Suprapubic skin (tissue), 4 donors: ENCODE measurements at regions not wholly inside any gene's neighbourhood (a gene's known extent, or its start where the extent isn't known, plus 50 kb on each side); places are given as distances from the start of the nearest gene placed in this dataset.

Source experiments
- DNase-seq, 2 donors: peaks; one replicate each; pipeline ENCODE4 v3.0.0-alpha.2; 2019; ENCODE audit warnings: low spot score in 2 of 2
- H3K27ac ChIP-seq: fragments of 200-600 bp; sonication (generic); one replicate; pipeline ENCODE4 v1.5.1; 2019
- H3K27me3 ChIP-seq: fragments of 200-600 bp; sonication (generic); one replicate; pipeline ENCODE4 v1.5.1; 2019
- H3K36me3 ChIP-seq: fragments of 200-600 bp; sonication (generic); one replicate; pipeline ENCODE4 v1.5.1; 2019
- H3K4me1 ChIP-seq: fragments of 200-600 bp; sonication (generic); one replicate; pipeline ENCODE4 v1.5.1; 2019
- H3K4me3 ChIP-seq: fragments of 200-600 bp; sonication (generic); one replicate; pipeline ENCODE4 v1.5.1; 2019; ENCODE audit warnings: mild to moderate bottlenecking
- H3K9me3 ChIP-seq: fragments of 200-600 bp; sonication (generic); one replicate; pipeline ENCODE4 v1.5.1; 2019
- CTCF ChIP-seq, 2 donors: fragments of 200-600 bp in 1 of 2; fragments of 450-650 bp in 1 of 2; sonication (generic) in 1 of 2; IDR thresholded peaks; one replicate each; pipeline ENCODE4 v1.5.1; 2016 to 2019; ENCODE audit warnings: antibody characterized with exemption in 2 of 2, mild to moderate bottlenecking in 1 of 2, moderate library complexity in 1 of 2
- EP300 ChIP-seq: sonication (generic); formaldehyde crosslinking; IDR thresholded peaks from one replicate; pipeline ENCODE4 v1.6.1; 2017; ENCODE audit warnings: antibody characterized with exemption
- POLR2A ChIP-seq, 2 donors: fragments of 450-650 bp; IDR thresholded peaks; one replicate each; pipeline ENCODE4 v1.6.1; 2017; ENCODE audit warnings: antibody characterized with exemption in 2 of 2, mild to moderate bottlenecking in 2 of 2, moderate library complexity in 2 of 2
- POLR2AphosphoS5 ChIP-seq, 3 donors: sonication (generic); formaldehyde crosslinking; IDR thresholded peaks; one replicate each; pipeline ENCODE4 v1.6.1; 2017; ENCODE audit warnings: antibody characterized with exemption in 3 of 3
- WGBS: methylation state at CpG from one replicate; pipeline ENCODE4 v1.1.5; 2018; 5-methylcytosine and 5-hydroxymethylcytosine counted together

- 33% methylated on average over 1 of the region's 1 CpG for WGBS
Measured at GRCh38 chr1:103211073-103211472, 102.8 kb upstream of the COL11A1 start.

GRCh38 chr1:103208844-103209243 is 100.5 kb upstream of the COL11A1 start:
- Histone ChIP-seq H3K27me3 (no peaks in the 10 kb centered on the region), H3K36me3 (no peaks in the 10 kb centered on the region), H3K9me3 (no peaks in the 10 kb centered on the region), H3K4me3 (no peak overlapping the region), H3K4me1 (no peaks in the 10 kb centered on the region), H3K27ac (no peak overlapping the region)
- DNase-seq, result no peak
- WGBS, result 78% methylated on average over 2 of the region's 2 CpGs
- TF ChIP-seq POLR2A (IDR thresholded peaks at IDR 0.05) (no peak), CTCF (IDR thresholded peaks at IDR 0.05) (no peak), POLR2AphosphoS5 (IDR thresholded peaks at IDR 0.05) (no peak), EP300 (no peak)

More at GRCh38 chr1:103211073-103211472, 102.8 kb upstream of the COL11A1 start:
- TF ChIP-seq EP300, result no peak
- no peak for TF ChIP-seq POLR2A (IDR thresholded peaks at IDR 0.05)
- no peak for TF ChIP-seq CTCF (IDR thresholded peaks at IDR 0.05)
- no peak for TF ChIP-seq POLR2AphosphoS5 (IDR thresholded peaks at IDR 0.05)
- no peaks in the 10 kb centered on the region for H3K9me3 ChIP-seq
- H3K4me3 ChIP-seq, result no peak overlapping the region
- H3K27me3 ChIP-seq, result no peaks in the 10 kb centered on the region
- no peaks in the 10 kb centered on the region for H3K4me1 ChIP-seq
- no peaks in the 10 kb centered on the region for H3K36me3 ChIP-seq
- no peak overlapping the region for H3K27ac ChIP-seq
- no peak for DNase-seq

GRCh38 chr1:103199001-103199400 is 90.7 kb upstream of the COL11A1 start:
- Histone ChIP-seq H3K4me3 (no peak overlapping the region), H3K36me3 (no peaks in the 10 kb centered on the region), H3K9me3 (no peaks in the 10 kb centered on the region), H3K4me1 (no peaks in the 10 kb centered on the region), H3K27me3 (no peaks in the 10 kb centered on the region), H3K27ac (no peak overlapping the region)
- no peak for TF ChIP-seq EP300
- no peak for TF ChIP-seq CTCF (IDR thresholded peaks at IDR 0.05)
- TF ChIP-seq POLR2AphosphoS5 (IDR thresholded peaks at IDR 0.05), result no peak
- no peak for TF ChIP-seq POLR2A (IDR thresholded peaks at IDR 0.05)
- no peak for DNase-seq
- 36% methylated on average over 1 of the region's 1 CpG for WGBS

GRCh38 chr1:103198076-103198475 is 89.8 kb upstream of the COL11A1 start:
- no peak overlapping the region for H3K27ac ChIP-seq
- TF ChIP-seq CTCF (IDR thresholded peaks at IDR 0.05) (no peak), POLR2A (IDR thresholded peaks at IDR 0.05) (no peak), POLR2AphosphoS5 (IDR thresholded peaks at IDR 0.05) (no peak), EP300 (no peak)
- H3K4me1 ChIP-seq, result no peaks in the 10 kb centered on the region
- H3K9me3 ChIP-seq, result no peaks in the 10 kb centered on the region
- DNase-seq, result no peak
- 88% methylated on average over 2 of the region's 2 CpGs for WGBS
- no peak overlapping the region for H3K4me3 ChIP-seq
- no peaks in the 10 kb centered on the region for H3K27me3 ChIP-seq
- no peaks in the 10 kb centered on the region for H3K36me3 ChIP-seq

- 67% methylated on average over 2 of the region's 2 CpGs for WGBS
- no peaks in the 10 kb centered on the region for H3K4me1 ChIP-seq
- H3K4me3 ChIP-seq, result no peak overlapping the region
- no peaks in the 10 kb centered on the region for H3K36me3 ChIP-seq
- H3K9me3 ChIP-seq, result no peaks in the 10 kb centered on the region
- TF ChIP-seq EP300 (no peak), CTCF (IDR thresholded peaks at IDR 0.05) (no peak), POLR2AphosphoS5 (IDR thresholded peaks at IDR 0.05) (no peak), POLR2A (IDR thresholded peaks at IDR 0.05) (no peak)
- H3K27me3 ChIP-seq, result no peaks in the 10 kb centered on the region
- DNase-seq, result no peak
- H3K27ac ChIP-seq, result no peak overlapping the region
Measured at GRCh38 chr1:103197216-103197615, 88.9 kb upstream of the COL11A1 start.
